ENCODE measurements at regions not wholly inside any gene's neighbourhood (a gene's known extent, or its start where the extent isn't known, plus 50 kb on each side); places are given as distances from the start of the nearest gene placed in this dataset.

GRCh38 chr5:110242950-110243349 is 483.5 kb downstream of the TMEM232 start (continued):
- TF ChIP-seq CHD7 (IDR thresholded peaks at IDR 0.05; ENCODE audit: insufficient replicate concordance, low read length) (no peak), TAF1 (IDR thresholded peaks at IDR 0.05; ENCODE audit: low read depth, low read length) (no peak)
